GM21515 (cell line): ENCODE measurements at regions not wholly inside any gene's neighbourhood (a gene's known extent, or its start where the extent isn't known, plus 50 kb on each side); places are given as distances from the start of the nearest gene placed in this dataset.

ENCODE experiments used
- ATAC-seq: cut with Tn5 transposase; IDR thresholded peaks from one replicate; pipeline ENCODE4 v1.9.1; 2021; ENCODE audit not compliant: unreplicated experiment

DNA sequence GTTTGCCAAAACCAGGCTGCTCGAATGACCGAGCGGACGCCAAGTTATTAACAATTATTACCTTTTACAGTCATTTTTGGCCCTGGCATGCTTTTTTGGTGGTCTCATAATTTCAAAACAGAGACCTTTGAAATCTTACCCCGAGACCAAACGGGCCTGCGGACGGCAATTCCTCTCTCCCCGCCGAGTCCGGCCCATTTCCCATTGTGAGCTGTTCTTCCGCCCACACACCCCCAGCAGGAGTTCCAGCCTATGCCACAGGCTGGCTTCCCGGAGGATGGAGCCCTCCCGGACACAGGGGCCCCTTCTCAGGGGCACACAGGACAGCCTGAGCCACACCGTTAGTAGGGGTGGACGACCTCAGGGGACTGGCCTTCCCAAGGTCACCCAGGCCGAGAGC lies 130.7 kb downstream of the C16orf95 start:
- no peak for ATAC-seq

- no peak for ATAC-seq
Measured at GRCh38 chr16:87186876-87187533, 130.2 kb downstream of the C16orf95 start.

DNA sequence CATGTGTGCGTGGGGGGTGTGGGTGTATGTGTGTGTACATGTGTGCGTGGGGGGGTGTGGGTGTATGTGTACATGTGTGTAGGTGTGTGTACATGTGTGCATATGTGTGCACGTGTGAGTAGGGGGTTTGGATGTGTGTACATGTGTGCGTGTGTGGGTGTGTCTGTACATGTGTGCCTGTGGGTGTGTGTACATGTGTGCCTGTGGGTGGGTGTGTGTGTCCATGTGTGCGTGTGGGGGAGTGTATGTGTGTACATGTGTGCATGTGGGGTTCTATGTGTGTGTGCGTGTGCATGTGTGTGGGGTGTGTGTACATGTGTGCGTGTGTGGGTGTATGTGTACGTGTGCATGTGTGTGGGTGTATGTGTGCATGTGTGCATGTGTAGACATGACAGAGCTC lies 129.1 kb downstream of the C16orf95 start:
- ATAC-seq: no peak

DNA sequence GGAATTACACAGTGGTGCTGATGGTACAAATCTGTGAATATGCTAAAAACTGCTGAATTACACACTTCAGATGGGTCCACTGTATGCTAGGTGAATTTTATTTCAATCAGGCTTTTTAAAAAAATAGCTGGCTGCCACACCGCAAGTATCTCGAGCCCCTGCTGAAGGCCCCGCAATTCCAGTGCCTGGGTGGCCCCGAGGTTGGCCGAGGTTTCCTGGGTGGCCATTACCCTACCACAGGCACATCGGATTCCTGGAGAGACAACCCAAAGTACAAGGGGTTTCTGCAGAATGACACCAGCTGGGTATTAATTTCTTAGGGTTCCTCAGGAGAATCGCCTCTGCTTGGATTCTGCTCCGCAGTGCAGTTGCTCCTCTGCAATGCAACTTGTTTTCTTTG lies 127.8 kb downstream of the C16orf95 start:
- ATAC-seq: no peak

DNA sequence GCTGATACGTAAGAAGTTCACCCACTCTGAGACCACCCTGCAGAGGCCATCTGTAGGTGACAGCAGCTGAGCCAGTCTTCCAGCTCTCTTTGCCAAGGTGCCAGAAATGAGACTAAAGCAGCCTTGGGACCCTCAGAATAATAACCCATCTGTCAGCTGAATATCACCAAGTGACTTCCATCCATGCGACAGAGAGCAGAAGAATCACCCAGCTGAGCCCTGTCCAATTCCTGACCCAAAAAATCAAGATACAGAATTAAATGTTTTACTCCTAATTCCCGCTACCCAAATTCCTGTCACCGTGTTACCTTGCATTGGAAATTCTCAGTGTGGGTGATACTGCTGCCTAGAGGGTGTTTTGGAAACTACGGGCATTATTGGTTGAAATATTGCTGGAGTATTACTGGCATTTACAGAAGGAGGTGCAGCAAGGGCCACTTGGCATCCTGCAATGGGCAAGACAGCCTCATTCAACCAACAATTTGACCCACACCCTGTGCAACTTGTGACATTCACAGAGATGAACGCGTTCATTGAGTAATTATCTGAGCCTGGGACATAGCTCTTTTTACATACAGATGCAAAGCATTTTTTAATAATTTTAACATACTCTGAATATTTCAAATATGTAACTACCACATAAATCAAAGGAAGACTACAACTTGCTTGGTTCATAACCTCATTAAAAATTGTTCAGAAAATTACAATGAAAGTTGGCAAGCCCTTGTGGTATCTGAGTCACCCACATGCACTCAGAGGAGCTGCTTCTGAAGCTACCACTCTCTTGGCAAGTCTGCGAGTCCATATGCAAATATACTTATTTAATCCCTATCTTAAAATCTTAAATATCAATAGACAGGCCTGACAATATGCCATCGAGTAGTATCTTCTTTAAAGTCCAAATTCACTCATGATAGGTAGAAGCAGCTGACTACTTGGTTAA lies 126.6 kb downstream of the C16orf95 start:
- no peak for ATAC-seq

GRCh38 chr16:87192452-87193073 lies 124.6 kb downstream of the C16orf95 start:
- no peak for ATAC-seq

GRCh38 chr16:87194172-87194571 lies 123.0 kb downstream of the C16orf95 start:
- ATAC-seq: no peak

- no peak for ATAC-seq
Measured at GRCh38 chr16:87195161-87195560, 122.0 kb downstream of the C16orf95 start.

GRCh38 chr16:87196231-87196630 lies 121.0 kb downstream of the C16orf95 start:
- no peak for ATAC-seq

DNA sequence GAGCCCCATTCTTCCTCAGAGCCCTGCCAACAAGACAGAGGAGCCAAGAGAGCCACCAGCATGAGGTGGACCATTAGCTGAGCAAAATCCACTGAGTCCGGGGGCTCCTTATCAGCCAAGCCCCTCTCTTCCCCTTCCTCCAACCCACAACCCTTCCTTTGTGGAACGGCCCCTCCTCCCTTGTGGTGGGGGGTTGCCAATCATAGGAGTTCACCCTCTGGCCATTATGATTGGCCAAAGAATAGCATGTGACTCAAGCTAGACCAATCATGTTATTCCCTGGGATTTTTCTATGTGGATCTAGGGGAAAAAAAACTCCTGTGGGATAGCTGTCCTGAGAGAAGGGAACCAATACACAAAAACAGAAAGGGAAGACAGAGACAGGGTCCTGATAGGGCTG lies 120.5 kb downstream of the C16orf95 start:
- ATAC-seq: no peak

GRCh38 chr16:87198328-87198832 lies 118.8 kb downstream of the C16orf95 start:
- no peak for ATAC-seq

DNA sequence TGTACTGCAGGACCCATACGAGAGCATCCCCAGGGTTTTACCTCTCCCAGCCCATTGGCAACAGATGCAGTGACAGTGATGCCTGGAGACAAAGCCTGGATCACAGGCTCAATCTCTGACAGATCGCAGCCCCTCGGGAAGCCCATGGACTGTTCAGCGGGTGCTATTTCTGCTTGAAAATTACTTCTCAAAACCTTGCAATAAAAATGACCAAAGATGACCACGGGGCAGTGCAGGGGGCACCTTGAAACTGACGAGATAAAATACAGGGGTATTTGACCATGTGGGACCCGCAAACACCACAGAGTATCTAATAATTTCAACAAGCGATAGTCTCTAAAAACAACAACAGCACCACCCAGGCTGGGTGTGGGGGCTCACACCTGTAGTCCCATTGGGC lies 118.3 kb downstream of the C16orf95 start:
- no peak for ATAC-seq

- no peak for ATAC-seq
Measured at GRCh38 chr16:87199379-87199778, 117.8 kb downstream of the C16orf95 start.

DNA sequence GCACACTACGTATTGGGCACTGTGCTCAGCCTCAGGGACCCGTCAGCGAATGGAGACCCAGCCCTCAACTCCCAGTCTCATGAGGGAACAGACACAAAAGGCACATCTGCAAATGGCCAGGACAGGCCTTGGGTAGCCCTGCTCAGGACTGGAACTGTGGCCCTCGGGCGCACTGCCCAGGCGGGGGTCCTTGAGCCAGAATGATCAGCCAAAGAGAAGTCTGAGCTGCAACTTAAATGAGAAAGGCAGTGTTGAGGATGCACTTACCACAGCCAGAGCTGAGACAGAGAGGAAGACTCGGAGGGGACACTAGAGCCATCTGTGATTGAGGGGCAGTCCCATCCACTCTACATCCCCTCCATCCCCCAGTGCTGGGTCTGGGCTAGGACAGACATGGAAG lies 117.3 kb downstream of the C16orf95 start:
- ATAC-seq: no peak

GRCh38 chr16:87200637-87201036 lies 116.6 kb downstream of the C16orf95 start:
- ATAC-seq: no peak

DNA sequence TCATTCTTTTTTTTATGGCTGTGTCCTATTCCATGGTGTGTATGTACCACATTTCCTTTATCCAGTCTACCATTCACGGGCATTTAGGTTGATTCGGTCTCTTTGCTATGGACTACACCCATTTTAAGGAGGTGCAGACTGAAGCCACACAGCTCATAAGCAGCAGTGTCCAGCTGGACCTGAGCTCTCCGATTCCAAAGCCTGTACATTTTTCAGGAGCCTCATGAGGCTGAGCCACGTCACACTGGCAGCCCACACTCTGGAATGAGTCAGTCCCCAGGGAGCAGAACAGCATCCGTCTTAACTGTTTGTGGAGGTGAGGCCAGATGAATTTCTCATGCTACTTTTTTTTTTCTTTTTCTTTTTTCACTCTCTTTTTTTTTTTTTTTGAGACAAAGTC lies 116.1 kb downstream of the C16orf95 start:
- ATAC-seq: no peak

DNA sequence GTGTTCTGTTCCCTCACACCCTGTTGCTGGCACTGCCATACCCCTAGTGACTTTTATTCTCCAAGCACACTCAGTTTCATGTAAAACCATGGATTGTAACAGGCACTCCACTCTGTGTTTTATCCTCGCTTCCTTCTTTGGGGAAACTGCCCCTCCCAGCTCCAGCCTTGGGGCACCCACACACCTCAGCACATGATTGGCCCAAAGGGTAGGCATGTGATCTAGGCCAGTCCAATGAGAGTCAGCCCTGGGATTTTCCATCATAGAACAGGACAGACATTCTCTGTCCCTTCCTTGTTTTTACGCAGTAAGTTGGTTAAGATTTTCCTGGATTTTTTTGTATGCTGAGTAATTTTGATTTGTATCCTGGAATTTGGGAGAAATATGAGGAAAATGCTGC lies 115.4 kb downstream of the C16orf95 start:
- ATAC-seq: no peak

GRCh38 chr16:87202346-87202745 lies 114.8 kb downstream of the C16orf95 start:
- ATAC-seq: no peak

DNA sequence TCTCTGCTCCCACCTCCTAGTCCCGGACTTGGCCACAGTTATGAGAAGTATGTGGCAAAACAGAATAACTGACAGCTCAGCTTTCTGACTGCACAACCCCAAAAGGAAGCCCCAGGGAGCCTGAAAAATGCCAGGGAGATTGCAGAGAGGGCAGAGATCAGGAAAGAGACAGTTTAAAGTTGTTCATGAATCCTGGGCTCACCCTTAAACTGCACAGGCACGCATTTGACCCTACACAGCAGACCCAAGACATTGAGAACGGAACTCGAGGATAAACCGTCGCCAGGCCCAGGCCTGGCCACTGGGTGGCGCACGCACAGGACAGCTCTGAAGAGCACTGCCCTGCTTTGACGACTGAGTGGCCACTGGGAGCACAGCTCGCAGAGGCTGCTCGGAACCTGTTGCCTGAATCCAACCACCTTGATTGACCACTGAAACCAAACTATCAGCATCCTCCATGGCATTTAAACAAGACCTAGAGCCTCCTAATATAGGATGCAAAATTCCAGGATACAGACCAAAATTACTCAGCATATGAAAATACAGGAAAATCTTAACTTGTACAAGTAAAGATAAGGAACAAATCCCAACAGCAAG lies 114.0 kb downstream of the C16orf95 start:
- ATAC-seq: no peak

- ATAC-seq: no peak
Measured at GRCh38 chr16:87206646-87207451, 110.3 kb downstream of the C16orf95 start.
